ENCODE measurements at regions not wholly inside any gene's neighbourhood (a gene's known extent, or its start where the extent isn't known, plus 50 kb on each side); places are given as distances from the start of the nearest gene placed in this dataset.

GRCh38 chr10:110420401-110421193, 77.1 kb upstream of the DUSP5 start:
- no peak for DNase-seq (ENCODE audit: low spot score)
- no peak for TF ChIP-seq CTCF (IDR thresholded peaks at IDR 0.05)
- Histone ChIP-seq H3K4me3 (no peak overlapping the region), H3K27ac (no peak overlapping the region)

DNA sequence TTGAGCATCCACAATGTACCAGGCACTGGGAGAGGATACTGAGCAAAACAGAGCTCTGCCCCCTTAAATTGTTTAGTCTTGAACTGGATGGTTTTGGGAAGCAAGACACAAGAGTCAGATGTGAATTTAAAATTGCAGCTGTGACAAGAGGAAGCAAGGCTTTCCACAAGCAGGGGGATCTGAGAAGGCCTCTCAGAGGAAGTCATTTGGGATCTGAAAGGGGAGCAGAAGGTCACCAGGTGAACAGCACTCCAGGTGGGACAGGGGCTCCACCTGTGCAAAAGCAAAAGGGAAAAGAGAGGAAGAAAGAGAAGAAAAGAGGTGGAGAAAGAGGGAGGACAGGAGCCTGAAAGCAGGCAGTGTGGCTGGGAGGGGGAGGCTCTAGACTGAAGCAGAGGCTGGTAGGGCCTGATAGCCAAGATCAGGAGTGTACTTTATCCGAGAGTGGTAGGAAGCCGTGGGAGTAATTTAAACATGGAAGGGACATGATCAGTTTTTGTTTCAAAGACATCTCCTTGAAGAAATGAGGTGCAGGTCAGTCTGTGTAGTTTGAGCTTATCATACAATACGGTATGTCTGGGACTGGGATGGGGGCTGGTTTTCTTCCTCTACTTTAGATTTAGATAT, 76.1 kb upstream of the DUSP5 start:
- no peak overlapping the region for H3K4me3 ChIP-seq
- H3K27ac ChIP-seq: no peak overlapping the region
- DNase-seq (ENCODE audit: low spot score): no peak
- no peak for TF ChIP-seq CTCF (IDR thresholded peaks at IDR 0.05)

DNA sequence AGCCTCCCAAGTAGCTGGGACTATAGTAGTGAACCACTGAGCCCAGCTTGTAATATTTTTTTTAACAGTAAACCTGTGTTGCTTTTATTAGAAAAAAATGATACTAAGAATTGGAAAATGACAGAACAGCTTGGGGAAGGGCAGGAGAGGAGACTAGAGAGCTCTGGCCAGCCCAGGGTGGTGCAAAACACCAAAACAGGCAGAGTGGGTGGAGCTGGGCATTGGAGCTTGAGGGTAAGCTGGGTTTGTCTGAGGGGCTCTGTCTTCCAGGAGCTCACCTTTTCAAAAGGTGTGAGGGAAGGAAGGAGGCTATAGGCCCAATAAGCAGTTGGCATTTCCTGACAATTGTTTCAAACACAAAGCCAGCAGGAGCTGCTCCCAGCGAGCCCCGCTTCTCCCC, 75.2 kb upstream of the DUSP5 start:
- no peak overlapping the region for H3K27ac ChIP-seq
- no peak overlapping the region for H3K4me3 ChIP-seq
- no peak for TF ChIP-seq CTCF (IDR thresholded peaks at IDR 0.05)
- no peak for DNase-seq (ENCODE audit: low spot score)

DNA sequence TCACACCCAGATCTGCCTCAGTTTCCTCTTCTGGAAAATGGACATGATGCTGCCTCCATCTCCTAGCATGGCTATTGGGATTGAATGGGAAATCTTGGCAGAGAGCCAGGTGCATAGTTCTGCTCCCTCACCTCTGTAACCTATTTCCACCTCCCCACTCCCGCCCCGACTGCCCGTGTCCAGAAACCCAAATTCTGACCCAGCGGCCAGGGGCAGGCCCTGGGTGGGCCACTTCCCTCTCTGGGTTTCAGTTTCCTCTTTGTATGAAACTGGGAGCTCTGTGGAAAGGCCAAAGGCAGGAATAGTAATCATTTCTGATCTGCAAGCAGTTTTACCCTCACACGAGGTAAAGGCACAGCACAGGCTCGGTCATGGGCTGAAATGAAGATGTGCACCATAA, 74.1 kb upstream of the DUSP5 start:
- no peak for DNase-seq (ENCODE audit: low spot score)

DNA sequence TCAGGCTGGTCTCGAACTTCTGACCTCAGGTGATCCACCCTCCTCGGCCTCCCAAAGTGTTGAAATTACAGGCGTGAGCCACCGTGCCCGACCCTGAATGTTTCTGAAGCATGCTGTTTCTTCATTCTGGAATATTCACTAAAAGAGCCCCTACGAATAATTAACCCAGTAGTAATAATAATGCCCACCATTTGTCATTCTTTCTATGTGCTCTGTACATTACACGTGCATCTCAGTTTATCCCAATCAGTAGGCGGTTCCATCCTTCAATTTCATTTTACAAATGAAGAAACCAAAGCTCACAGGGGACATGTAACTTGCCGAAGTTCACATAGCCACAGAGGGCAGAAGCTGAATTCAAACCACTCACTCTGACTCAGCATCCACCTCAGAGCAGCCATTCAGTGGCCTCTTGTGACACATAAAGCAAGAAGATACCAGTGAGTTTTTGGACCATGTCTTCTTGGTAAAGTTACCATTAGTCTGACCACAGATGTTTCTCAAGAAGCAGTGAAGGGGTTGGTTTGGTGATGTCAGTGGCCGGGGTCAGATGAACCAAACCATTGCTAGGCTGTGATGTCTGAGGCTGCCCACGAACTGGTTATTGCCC, 71.9 kb upstream of the DUSP5 start:
- TF ChIP-seq CTCF (IDR thresholded peaks at IDR 0.05): no peak
- Histone ChIP-seq H3K4me3 (no peak overlapping the region), H3K27ac (peak overlapping the region in 1 of 2 donors; percentile 63)
- no peak for DNase-seq (ENCODE audit: low spot score)

More for the DNA sequence above, 74.1 kb upstream of the DUSP5 start:
- Histone ChIP-seq H3K4me3 (no peak overlapping the region), H3K27ac (no peak overlapping the region)
- no peak for TF ChIP-seq CTCF (IDR thresholded peaks at IDR 0.05)

DNA sequence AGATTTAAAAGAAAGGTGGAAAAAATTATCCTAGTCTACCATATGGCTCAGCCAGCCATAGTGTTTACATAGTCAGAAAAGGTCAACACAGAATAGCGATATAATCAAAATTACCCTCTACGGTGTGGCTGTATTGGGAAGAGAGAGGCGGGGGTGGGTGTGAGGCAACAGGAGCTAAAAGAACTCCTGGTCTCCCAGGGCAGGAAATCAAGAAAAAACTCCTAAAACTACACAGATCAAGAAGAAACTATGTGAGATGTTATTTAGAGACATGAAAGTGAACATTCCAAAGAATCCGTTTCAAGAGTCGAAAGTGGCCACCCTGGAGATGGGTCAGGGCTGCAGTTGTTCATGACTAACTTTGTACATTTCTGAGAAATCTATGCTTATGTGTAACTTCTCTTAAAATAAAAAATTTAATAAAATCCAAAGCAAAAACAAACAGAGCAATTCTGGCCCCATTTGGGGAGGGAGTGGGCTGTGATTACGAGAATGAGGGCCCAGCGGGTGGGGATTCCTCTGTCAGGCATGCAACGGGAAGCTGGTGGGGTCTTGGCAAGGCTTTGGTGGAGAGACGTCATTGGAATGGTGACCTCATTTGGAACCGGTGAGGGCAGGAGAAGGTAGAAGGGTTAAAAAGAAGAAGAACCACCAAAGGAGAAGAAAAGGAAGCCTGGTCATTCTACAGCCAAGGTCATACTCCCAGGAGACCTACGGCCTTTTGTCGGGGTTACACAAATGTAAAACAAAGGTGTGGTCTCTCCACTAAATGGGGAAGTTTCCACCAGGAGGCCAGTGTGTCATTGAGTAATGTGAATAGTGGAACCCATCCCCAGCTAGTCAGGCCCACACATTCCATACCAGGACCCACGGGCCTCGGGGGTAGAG, 71.2 kb upstream of the DUSP5 start:
- H3K27ac ChIP-seq: peak overlapping the region in 1 of 2 donors; percentile 72
- DNase-seq (ENCODE audit: low spot score): no peak
- H3K4me3 ChIP-seq: no peak overlapping the region
- no peak for TF ChIP-seq CTCF (IDR thresholded peaks at IDR 0.05)

Data from coronary artery (tissue), 2 donors.